ENCODE measurements at regions not wholly inside any gene's neighbourhood (a gene's known extent, or its start where the extent isn't known, plus 50 kb on each side); places are given as distances from the start of the nearest gene placed in this dataset.
"Not testable (repeated sequence)": the region's sequence is repeated elsewhere in the genome, so short reads cannot be mapped to it uniquely, and the experiment has no call there.

DNA sequence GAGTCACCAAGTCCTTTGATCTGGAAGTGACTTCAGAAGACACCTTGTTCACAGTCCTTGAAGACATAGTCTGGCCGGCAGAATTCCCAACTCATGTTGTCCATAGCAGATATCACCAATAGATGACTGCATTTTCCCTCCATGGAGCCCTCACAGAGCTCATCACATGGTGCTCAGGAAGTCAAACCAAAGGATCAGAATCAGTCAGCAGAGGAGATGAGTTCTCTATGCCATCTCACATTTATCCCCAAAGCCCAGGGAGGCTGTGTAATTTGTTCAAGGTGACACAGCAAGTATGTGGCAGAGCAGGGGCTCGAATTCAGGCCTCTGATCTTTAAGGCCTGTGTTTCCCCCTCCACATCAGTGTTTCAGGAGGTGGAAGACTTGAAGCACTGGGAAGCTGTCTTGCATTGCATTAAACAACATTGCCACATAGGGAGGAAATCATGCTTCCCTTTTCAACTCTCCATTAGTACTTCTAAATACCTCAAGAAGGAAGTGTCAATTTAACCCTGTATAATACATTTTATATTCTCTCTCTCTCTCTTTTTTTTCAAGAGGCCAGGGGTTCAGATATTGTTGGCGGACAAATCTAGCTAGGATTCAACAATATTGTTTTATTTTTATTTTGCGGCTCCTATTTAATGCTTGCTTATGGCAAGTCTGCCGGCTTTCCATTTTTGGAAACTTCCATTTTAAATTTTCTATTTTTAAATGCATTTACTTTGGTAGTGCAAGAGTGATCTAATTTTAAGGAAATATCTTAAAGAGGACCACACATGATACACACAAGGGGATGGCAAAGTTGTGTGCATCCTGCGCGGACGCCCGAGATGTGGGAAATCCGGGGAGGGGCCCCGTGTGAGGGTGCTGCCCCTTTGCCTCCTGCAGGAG, 61.9 kb downstream of the NPIPB5 start:
- DNase-seq: not testable (repeated sequence)

DNA sequence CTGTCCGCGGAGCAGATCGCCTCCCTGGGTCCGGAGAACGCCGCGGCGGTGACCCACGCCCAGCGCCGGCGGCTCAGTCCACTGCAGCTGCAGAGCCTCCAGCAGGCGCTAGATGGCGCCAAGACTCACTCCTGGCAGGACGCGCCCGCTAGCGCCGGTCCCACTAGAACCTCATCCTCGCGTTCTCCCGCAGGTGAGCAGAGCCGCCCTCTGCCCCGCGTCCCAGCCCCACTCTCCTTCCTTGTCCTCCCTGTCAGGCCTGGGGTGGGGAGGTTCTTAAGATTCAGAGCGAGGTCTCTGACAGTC, 62.5 kb downstream of the NPIPB5 start:
- DNase-seq: not testable (repeated sequence)

DNA sequence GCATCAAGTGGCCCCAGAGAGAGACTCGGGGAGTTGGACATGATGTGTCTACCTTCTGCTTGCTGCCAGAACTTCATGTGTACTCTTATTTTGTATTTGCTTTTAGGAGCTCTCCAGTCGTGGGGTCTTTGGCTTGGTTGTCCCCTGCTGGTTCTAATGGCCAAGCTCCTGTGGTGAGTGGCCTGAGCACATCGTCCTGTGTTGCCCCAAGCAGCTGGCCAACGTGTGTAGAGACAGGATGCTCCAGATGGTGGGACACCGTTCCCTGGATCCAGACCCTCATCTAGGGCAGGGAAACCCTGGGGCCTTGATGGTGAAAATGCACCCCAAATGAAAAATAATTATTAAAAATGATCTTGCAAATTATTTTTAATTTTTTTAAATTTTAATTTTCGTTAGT, 65.8 kb downstream of the NPIPB5 start:
- not testable (repeated sequence) for DNase-seq

DNA sequence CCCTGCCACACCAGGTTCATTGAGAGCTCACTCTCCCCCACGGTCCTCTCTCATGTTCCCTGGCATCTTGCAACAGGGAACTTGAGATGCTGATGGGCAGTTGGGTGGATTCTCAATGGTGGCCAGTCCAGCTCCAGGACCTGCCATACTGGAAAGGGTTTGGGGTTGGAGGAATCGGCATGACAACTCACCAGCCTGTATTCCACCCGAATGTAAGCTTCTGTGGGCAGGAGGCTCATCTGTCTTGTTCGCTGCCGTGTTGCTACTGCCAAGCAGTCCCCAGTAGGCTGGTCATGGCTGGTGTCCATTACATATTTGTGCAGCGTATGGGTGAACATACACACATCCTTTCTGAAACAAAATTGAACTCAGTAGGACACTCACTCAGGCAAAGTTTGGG, 72.5 kb downstream of the NPIPB5 start:
- DNase-seq: not testable (repeated sequence)

DNA sequence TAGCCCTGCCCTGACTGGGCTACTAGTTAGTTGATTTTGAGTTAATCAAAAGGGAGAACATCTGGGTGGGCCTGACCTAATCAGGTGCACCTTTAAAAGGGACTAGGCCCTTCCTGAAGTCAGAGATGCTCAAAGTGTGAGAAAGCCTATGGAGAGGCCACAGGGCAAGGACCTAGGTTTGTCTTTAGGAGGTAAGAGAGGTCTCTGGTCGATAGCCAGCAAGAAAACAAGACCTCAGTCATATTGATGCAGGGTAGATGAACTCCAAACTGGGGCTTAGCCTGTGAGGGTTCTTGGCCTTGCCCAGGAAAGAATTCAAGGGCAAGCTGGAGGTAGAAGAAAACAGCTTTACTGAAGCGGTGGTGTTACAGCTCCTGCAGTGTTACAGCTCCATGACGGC, 73.8 kb downstream of the NPIPB5 start:
- not testable (repeated sequence) for DNase-seq

DNA sequence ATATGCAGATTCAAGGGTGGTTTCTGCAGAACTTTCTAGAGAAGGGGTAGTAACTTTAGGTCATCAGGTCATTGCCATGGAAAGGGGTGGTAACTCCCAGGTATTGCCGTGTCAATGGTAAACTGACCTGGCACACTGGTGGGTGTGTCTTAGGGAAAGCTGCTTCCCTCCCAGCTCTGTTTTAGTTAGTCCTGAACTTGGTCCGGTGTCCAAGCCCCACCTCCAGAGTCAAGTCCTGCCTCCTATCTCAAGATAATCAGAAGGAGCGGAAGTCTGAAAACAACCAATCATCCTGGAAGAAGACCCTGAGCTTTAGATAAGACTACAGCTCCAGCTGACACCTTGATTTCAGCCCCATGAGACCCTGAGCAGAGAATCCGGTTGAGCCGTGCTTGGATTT, 74.2 kb downstream of the NPIPB5 start:
- not testable (repeated sequence) for DNase-seq

DNA sequence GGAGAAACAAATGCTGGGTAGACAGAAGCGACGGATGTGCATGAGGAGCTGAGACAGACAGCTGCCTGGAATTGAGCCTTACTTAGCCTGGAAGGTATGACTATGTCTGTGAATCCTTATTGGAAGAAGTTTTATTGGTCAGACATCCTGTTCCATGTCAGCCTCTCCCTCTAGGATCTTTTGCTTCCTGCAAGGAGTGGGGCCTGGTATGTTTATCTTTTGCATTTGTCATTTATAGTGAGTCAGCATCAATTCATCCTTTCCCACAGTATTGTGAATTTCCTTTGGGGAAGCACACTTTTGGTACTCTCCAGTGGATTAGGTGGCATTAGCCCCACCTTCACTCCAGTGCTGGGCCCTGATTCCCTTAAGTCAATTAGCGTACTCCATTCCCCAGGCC, 74.7 kb downstream of the NPIPB5 start:
- DNase-seq: not testable (repeated sequence)

DNA sequence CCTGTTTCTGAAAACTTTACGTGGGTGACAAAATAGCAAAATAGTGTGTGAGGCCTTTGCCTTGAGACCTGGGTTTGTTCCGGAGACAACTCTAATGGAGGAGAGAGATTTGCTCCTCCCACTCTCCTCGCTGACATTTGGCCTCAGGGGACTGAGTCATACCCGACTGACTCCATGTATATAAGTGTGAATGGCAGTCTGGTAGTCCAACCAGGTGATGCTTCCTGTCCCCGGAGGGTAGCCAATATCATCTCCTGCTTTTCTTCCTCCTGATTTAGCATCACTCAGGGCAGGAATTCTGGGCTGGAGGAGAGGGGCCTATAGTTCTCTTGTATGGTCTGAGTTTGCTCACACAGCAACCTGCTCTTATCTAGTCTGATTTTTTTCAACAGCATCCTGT, 76.0 kb downstream of the NPIPB5 start:
- not testable (repeated sequence) for DNase-seq

DNA sequence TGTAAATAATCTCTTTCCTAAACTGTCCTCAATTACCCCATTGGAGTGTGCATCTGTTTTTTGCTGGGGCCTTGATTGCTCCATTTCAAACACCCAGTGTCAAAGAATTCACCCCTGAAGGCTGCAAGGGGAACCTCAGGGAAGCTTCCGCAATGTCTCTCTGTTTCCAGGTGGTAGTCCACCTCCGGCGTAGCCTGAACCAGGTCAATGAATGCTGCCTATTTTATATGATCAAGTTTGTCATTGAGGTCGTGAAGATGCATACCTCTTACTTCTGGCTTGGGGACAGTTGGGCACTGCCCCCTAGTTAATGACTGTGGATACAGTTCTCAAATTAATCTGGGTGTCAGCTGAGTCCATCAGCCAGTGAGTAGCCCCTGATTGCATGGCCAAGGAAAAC, 79.1 kb downstream of the NPIPB5 start:
- not testable (repeated sequence) for DNase-seq

DNA sequence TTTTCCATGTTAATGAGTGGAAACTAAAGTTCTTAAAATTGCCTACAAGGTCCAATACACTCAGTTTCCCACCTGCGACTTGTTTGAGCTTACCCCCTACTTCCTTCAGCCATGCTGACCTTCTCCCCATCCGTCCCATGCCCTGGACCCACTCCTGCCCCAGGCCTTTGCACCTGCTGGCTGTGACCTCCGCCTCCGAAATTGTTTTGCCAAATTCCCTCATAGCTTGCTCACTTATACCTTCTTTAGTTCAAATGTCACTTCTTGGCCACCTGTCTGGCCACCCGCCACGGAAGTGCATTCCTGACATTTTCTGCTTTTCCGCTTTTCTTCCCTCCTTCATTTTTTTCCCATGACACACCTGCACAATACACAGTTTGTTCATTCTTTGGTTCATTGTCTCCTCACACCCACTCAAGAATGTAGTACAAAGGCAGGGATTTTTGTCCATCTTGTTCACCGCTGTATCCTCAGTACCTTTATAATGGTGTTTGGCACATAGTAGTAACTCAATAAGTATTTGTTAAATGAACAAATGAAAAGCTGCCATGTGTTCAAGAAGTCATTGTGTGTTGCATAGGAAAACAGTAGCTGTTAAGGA, 85.9 kb downstream of the NPIPB5 start:
- not testable (repeated sequence) for DNase-seq

DNA sequence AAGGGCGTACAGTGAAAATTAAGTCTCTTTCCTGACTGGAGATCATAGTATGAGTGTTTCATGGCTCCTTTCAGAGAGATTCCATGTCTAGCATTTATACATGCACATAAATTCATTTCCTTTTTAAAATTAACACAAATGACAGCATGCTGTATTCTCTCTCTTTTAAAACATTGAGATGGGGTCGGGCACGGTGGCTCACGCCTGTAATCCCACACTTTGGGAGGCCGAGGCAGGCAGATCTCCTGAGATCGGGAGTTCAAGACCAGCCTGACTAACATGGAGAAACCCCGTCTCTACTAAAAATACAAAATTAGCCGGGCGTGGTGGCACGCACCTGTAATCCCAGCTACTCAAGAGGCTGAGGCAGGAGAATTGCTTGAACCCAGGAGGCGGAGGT, 93.1 kb downstream of the NPIPB5 start:
- DNase-seq: not testable (repeated sequence)

DNA sequence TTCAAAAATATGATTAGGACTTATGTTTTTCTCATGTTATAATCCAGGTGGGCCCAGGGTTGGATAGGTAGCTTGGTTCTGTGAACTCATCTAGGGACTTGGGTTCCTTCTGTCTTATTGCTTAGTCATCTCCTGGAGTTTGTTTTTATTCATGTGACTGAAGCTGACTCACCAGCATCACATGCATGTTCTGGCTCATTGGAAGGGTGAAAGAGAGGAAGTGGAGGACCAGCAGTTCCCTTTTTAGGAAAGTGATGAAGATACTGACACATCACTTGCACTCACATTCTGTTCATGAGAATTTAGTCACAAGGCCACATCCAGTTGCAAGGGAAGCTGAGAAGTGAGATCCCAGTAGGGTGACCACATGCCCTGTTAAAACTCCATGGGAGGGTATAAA, 95.9 kb downstream of the NPIPB5 start:
- DNase-seq: not testable (repeated sequence)

DNA sequence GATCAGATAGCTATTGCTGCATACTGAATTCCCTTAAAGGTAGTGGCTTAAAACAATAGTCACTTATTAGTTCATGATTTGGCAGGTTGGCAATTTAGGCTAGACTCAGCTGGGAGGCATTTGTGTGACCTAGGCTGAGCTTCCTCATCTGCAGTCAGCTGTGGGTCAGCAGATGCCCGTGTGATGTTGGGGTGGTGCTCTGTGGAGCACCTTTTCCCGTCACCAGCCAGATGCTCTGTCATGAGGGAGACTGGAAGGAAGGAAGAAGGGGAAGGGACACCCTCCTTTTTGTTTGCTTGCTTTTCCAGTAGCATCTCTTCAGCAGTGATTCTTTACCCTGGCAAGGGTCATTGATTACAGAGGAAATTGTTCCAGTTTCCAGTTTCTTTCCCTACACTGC, 99.1 kb downstream of the NPIPB5 start:
- not testable (repeated sequence) for DNase-seq

DNA sequence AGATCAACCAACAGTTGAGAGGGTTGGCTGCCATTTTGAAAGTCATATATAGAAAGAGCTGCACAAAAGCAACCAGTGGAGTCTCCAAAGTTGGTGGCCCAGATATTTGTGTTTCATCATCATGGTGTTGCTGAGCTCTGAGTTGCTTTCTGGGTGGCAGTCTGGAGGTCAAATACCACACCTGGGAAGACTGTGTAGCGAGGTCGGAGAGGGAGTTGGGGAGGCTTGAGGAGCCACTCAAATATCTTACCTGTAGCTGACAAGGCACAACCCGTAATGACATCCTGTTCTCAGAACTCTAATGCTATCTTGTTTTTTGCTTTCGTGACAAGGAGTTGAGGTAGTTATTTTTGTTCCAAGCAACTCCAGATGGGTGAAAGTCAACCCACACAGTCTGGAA, 100.4 kb downstream of the NPIPB5 start:
- DNase-seq: not testable (repeated sequence)

DNA sequence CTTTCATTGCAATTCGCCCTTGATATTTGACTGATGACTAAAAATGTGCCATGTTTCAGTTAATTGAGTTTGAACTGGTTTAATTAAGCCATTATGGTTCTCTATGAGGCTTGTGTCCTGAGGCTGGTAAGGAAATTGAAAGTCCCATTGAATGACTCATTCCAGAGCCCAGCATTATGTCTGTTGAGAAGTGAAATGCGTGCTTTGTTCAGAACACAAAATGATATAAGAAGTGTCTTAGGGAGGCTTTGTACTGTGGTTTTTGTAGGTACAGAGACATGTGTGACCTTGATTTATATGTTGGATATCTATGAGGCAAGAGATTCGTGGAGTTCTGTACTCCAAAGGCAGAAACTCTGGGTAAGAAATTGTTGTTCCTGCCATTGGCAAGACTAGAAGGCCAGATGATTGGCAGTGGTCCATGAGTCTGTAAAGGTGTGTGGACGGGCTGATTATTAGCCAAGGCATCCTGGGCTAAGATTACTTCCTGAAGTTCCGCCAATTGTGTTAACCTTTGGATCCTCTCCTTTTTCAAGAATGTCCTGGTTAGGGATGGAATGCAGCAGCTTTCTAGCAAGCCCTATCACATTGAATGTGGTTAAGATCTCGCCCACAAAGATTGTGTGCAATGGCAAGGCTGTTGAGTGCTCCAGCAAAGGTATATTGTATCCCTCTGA, 103.7 kb downstream of the NPIPB5 start:
- no peak for DNase-seq

DNA sequence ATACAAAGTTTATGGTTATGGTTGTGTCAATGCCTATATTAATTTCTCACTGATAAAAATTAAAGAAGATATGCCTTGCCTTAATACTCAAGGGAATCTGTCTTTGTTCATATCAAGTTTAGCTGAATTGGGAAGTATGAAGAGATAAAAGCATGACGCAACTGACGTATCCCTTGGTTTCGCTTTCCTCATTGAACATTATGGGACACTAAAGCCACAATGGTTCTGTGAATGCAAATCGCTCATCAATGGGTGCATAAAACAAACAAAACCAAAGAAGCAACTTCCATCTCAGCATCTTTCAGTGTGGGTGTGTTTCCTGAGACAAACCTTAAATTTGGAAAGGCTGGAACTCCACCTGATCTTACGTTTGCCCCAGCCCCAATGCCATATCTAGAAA, 108.2 kb downstream of the NPIPB5 start:
- DNase-seq: no peak

DNA sequence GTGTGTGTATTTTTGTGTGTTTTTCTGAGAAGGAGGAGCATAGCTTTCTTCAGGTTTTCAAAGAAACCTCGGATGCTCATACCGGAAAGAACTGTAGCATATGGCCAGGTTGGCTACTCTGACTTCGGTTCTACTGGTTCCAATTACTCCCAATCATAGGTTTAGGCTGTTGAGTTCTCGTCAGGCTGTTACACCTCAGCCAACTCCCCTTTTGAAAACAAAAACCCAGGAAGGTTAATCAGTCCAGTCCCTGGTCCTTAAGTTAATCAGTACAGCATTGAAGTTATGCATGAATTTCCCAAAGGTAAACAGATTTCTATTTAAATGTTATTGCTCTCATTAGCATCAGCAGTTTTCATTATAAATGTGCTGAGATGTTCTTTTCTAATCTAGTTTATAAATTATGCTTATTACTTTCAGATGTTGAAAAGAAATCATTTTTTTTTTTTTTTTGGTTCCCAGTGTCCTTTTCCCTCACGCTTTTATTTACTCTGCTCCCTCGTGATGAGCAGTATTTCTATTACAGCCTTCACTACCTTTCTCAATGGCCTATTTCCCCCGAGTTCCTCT, 111.0 kb downstream of the NPIPB5 start:
- peak; percentile 29 for DNase-seq

DNA sequence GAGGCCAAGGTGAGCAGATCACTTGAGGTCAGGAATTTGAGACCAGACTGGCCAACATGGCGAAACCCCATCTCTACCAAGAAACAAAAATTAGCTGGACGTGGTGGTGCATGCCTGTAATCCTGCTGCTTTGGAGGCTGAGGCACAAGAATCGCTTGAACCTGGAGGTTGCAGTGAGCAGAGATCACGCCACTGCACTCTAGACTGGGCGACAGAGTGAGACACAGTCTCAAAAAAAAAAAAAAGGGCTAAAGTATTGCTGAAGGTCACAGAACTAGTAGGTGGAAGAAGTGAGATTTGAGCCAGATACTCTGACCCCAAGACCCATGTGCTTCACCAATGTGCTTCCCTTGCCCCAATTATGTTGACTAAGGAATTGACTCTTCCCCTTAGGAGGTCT, 112.0 kb downstream of the NPIPB5 start:
- no peak for DNase-seq

DNA sequence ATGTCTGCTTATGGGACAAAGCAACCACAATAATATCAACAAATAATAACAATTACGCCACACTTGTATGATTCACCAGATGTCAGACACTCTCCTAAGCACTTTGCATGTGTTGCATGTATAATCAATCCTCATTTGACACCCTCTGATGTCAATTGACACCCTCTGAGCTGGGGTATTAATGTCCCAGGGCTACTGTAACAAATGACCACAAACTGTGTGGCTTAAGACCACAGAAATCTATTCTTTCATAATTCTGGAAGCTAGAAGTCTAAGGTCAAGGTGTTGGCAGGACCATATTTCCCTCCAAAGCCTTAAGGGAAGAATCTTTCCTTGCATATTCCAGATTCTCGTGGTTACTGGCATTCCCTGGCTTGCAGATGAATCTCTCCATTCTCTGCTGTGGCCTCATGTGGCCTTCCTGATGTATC, 112.7 kb downstream of the NPIPB5 start:
- DNase-seq: no peak

DNA sequence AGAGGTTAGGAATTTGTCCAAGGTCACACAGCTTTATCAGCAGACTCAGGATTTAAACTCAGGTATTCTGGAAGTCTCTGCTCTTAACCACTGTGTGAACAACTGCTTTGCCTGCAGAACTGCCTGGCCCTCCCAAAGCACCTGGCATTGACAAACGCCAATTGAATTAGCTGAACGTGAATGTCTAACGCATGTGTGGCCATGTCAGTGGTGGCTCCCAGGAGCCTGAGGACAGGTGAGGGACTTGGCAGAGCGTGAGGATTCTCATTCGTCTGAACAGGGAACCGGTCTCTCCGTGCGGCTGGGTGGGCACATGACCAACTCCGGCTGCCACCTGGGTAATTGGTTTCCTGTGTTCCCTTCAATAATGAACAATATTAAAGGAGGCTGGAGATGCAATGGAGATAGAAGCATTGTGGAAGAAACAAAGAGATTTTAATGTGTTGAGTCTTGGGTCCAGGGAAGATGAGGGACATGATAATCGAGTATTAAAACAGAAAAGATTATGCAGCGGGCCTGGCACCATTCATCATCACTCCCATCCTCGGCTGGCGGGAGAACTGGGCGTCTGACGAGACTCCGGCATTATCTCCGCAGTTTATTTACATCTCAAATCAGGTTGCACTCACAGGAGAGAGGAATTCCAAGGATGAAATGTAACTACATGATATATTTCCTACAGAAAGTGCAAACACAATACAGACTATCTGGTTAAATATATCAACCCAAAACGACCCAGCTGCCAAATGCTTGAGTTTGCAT, 113.5 kb downstream of the NPIPB5 start:
- DNase-seq: no peak

DNA sequence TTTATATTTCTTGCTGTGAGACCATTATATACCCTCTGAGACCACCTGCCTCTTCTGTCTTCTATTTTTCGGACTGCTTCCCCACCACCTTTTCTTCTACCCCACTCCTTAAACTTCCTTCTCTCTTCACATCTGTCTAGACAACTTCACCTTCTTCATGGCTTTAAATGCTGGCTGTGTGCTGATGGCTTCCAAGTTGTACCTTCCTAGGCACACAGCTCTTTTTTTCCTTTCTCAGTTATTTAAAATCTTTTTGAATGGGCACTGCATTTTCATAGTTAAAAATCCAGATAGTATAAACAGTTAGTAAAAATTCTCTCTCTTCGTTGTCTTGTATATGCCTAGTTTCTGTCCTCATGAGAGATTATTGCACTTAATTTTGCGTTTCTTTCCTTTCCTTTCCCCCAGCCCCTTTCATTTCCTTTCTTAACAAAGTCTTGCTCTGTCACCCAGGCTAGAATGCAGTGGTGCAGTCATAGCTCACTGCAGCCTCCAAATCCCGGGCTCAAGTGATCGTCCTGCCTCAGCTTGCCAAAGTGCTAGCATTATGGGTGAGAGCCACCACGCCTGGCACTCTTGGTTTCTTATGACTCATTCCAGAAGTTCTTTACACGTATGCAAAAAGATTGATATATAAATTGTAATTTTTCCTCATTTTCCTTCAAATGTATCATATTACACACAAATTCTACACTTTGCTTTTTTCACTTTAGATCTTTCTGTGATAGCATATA, 114.3 kb downstream of the NPIPB5 start:
- DNase-seq: no peak
